H1 (cell line): ENCODE measurements at regions not wholly inside any gene's neighbourhood (a gene's known extent, or its start where the extent isn't known, plus 50 kb on each side); places are given as distances from the start of the nearest gene placed in this dataset.

Experiments used
- CBX5 ChIP-seq: fragments of 300-800, 300-1000 bp; sonication (generic); IDR thresholded peaks from 2 replicates; pipeline ENCODE4 v1.7.1; 2016; ENCODE audit warnings: antibody characterized with exemption, low read length, low read depth
- EP300 ChIP-seq, 2 experiments: IDR thresholded peaks; 1 replicate in 1 of 2; 2 replicates in 1 of 2; pipeline ENCODE4 v1.6.1; 2011 to 2012; ENCODE audit warnings: low read depth in 2 of 2, low read length in 2 of 2, mild to moderate bottlenecking in 2 of 2, borderline replicate concordance in 1 of 2, inconsistent platforms in 1 of 2, moderate library complexity in 1 of 2
- EZH2 ChIP-seq: fragments of 200-600 bp; sonication (generic); IDR thresholded peaks from 2 replicates; pipeline ENCODE4 v1.7.1; 2012; ENCODE audit warnings: low read depth, mild to moderate bottlenecking, moderate library complexity, low read length, inconsistent platforms; ENCODE audit not compliant: severe bottlenecking
- GABPA ChIP-seq: IDR thresholded peaks from 2 replicates; pipeline ENCODE4 v1.6.1; 2011; ENCODE audit warnings: mild to moderate bottlenecking, low read length, moderate library complexity, borderline replicate concordance; ENCODE audit not compliant: insufficient read depth
- MAFK ChIP-seq: IDR thresholded peaks from 2 replicates; pipeline ENCODE4 v1.6.1; 2012; ENCODE audit warnings: low read depth, mild to moderate bottlenecking, improper control_type of control experiment, low read length
- POLR2A ChIP-seq, 2 experiments: IDR thresholded peaks; 1 replicate in 1 of 2; 2 replicates in 1 of 2; pipeline ENCODE4 v1.6.1; 2011; ENCODE audit warnings: low read depth in 2 of 2, low read length in 2 of 2, mild to moderate bottlenecking in 2 of 2; ENCODE audit errors: control extremely low read depth in 1 of 2
- RXRA ChIP-seq: IDR thresholded peaks from 2 replicates; pipeline ENCODE4 v1.6.1; 2011; ENCODE audit warnings: low read depth, mild to moderate bottlenecking, low read length, moderate library complexity; ENCODE audit not compliant: insufficient read depth
- SRF ChIP-seq: IDR thresholded peaks from 2 replicates; pipeline ENCODE4 v1.6.1; 2011; ENCODE audit warnings: mild to moderate bottlenecking, low read depth, low read length, moderate library complexity
- TAF1 ChIP-seq: IDR thresholded peaks from 2 replicates; pipeline ENCODE4 v1.6.1; 2011; ENCODE audit warnings: mild to moderate bottlenecking, low read depth, low read length
- TAF7 ChIP-seq: optimal IDR thresholded peaks from 2 replicates; pipeline ENCODE3; 2011; ENCODE audit warnings: low read depth, mild to moderate bottlenecking, inconsistent platforms, low read length, moderate library complexity, borderline replicate concordance
- YY1 ChIP-seq: IDR thresholded peaks from 2 replicates; pipeline ENCODE4 v1.6.1; 2011; ENCODE audit warnings: low read depth, mild to moderate bottlenecking, low read length
- ZNF274 ChIP-seq: IDR thresholded peaks from 2 replicates; pipeline ENCODE4 v1.7.0; 2012; ENCODE audit warnings: low read length, borderline replicate concordance; ENCODE audit errors: extremely low read depth
- TF ChIP-seq, protein P1 (sequence below), 3 experiments: IDR thresholded peaks; 1 replicate in 2 of 3; 2 replicates in 1 of 3; pipeline versions ENCODE4 v1.5.1 to v1.6.1; 2011; ENCODE audit warnings: low read length in 3 of 3, mild to moderate bottlenecking in 3 of 3, inconsistent platforms in 2 of 3, low read depth in 1 of 3, moderate library complexity in 1 of 3; ENCODE audit not compliant: insufficient read depth in 1 of 3; ENCODE audit errors: control extremely low read depth in 1 of 3

DNA sequence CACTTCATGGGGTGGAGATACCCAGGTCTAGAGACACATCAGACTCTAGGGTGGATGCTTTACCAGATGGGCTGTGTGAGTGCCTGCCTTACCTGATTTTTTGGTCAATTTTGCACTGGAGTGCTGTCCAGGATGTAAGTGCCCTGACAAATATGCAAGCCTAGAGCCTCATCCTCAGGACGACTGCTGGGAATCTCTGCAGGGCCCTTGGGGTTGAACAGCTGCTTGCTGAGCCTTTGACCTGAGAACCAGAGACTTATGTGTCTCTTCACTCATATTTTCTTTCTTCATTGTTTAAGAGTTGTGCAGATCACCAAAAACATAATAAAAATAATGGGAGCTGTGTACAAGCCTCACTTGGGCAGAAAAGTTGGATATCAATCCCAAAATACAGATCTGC lies 551.5 kb upstream of the ATP2B1 start:
- TF ChIP-seq, protein P1, sequence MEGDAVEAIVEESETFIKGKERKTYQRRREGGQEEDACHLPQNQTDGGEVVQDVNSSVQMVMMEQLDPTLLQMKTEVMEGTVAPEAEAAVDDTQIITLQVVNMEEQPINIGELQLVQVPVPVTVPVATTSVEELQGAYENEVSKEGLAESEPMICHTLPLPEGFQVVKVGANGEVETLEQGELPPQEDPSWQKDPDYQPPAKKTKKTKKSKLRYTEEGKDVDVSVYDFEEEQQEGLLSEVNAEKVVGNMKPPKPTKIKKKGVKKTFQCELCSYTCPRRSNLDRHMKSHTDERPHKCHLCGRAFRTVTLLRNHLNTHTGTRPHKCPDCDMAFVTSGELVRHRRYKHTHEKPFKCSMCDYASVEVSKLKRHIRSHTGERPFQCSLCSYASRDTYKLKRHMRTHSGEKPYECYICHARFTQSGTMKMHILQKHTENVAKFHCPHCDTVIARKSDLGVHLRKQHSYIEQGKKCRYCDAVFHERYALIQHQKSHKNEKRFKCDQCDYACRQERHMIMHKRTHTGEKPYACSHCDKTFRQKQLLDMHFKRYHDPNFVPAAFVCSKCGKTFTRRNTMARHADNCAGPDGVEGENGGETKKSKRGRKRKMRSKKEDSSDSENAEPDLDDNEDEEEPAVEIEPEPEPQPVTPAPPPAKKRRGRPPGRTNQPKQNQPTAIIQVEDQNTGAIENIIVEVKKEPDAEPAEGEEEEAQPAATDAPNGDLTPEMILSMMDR (IDR thresholded peaks at IDR 0.05; ENCODE audit: control extremely low read depth in 1 of 3, insufficient read depth in 1 of 3, low read depth in 1 of 3, low read length in 3 of 3): no peak
- TF ChIP-seq ZNF274 (no peak), SRF (no peak), CBX5 (no peak), YY1 (no peak), POLR2A (IDR thresholded peaks at IDR 0.05; ENCODE audit: control extremely low read depth in 1 of 2, low read depth in 2 of 2, low read length in 2 of 2) (no peak), MAFK (no peak), TAF7 (no peak), TAF1 (no peak), RXRA (no peak), EZH2 (no peak), GABPA (no peak), EP300 (IDR thresholded peaks at IDR 0.05; ENCODE audit: borderline replicate concordance in 1 of 2, low read depth in 2 of 2, low read length in 2 of 2) (no peak)
